GM21526 (cell line): ENCODE measurements at regions not wholly inside any gene's neighbourhood (a gene's known extent, or its start where the extent isn't known, plus 50 kb on each side); places are given as distances from the start of the nearest gene placed in this dataset.
"Not testable (repeated sequence)": the region's sequence is repeated elsewhere in the genome, so short reads cannot be mapped to it uniquely, and the experiment has no call there.

Source experiments
- ATAC-seq: cut with Tn5 transposase; IDR thresholded peaks from one replicate; pipeline ENCODE4 v1.9.1; 2021; ENCODE audit warnings: moderate library complexity; ENCODE audit not compliant: unreplicated experiment, low FRiP score

GRCh38 chr1:60694980-60695379 lies 387.4 kb upstream of the NFIA start:
- no peak for ATAC-seq

GRCh38 chr1:60692031-60692430 lies 390.3 kb upstream of the NFIA start:
- no peak for ATAC-seq

- not testable (repeated sequence) for ATAC-seq
These were observed 394.1 kb upstream of the NFIA start for GRCh38 chr1:60688221-60688620.

GRCh38 chr1:60681095-60681860 lies 401.1 kb upstream of the NFIA start:
- ATAC-seq = no peak

- ATAC-seq = no peak
These were observed 402.6 kb upstream of the NFIA start for GRCh38 chr1:60679524-60680375.

GRCh38 chr1:60678802-60679201 lies 403.6 kb upstream of the NFIA start:
- no peak for ATAC-seq

- ATAC-seq = no peak
These were observed 404.0 kb upstream of the NFIA start for GRCh38 chr1:60678391-60678790.

GRCh38 chr1:60672449-60672848 lies 409.9 kb upstream of the NFIA start:
- no peak for ATAC-seq

- no peak for ATAC-seq
These were observed 412.1 kb upstream of the NFIA start for GRCh38 chr1:60670302-60670701.

GRCh38 chr1:60668585-60668984 lies 413.8 kb upstream of the NFIA start:
- no peak for ATAC-seq

- ATAC-seq = no peak
These were observed 417.1 kb upstream of the NFIA start for GRCh38 chr1:60665311-60665710.

GRCh38 chr1:60664086-60664625 lies 418.2 kb upstream of the NFIA start:
- ATAC-seq = no peak

- ATAC-seq = no peak
These were observed 419.8 kb upstream of the NFIA start for GRCh38 chr1:60662486-60663044.

GRCh38 chr1:60657926-60658325 lies 424.4 kb upstream of the NFIA start:
- no peak for ATAC-seq

GRCh38 chr1:60655679-60656355 lies 426.5 kb upstream of the NFIA start:
- ATAC-seq = no peak

GRCh38 chr1:60640033-60640551 lies 442.3 kb upstream of the NFIA start:
- ATAC-seq = not testable (repeated sequence)

- ATAC-seq = no peak
These were observed 443.1 kb upstream of the NFIA start for GRCh38 chr1:60639287-60639686.

GRCh38 chr1:60637651-60638050 lies 444.7 kb upstream of the NFIA start:
- no peak for ATAC-seq

GRCh38 chr1:60636946-60637345 lies 445.4 kb upstream of the NFIA start:
- ATAC-seq = no peak

- ATAC-seq = no peak
These were observed 448.3 kb upstream of the NFIA start for GRCh38 chr1:60634106-60634505.
